ENCODE measurements at regions not wholly inside any gene's neighbourhood (a gene's known extent, or its start where the extent isn't known, plus 50 kb on each side); places are given as distances from the start of the nearest gene placed in this dataset.
"Not testable (repeated sequence)": the region's sequence is repeated elsewhere in the genome, so short reads cannot be mapped to it uniquely, and the experiment has no call there.

DNA sequence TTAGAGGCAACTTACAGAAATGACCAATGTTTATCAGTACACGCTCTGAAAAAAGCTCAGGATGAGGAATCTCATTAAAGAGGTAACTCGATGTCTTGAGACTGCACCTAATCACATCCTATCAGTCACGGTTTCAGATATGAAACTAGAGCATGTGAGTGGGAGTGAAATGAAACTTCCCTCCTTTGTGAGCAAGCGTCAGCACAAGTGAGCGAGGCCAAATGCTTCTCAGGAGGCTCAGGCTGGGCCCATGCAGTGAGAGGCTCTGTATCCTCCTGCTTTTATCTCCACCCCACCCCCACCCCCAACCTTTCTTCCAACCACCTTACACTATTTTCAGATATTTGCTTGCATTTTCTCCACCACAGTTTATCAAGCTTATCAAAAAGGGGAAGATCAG, 140.8 kb upstream of the RIMS1 start:
- DNase-seq (ENCODE audit: low spot score in 2 of 2) (no peak), ATAC-seq (ENCODE audit: low read depth) (no peak)
- Mint-ChIP-seq H3K36me3 (no peaks in the 10 kb centered on the region), H3K27me3 (peaks cover 1% of the 10 kb centered on the region), H3K4me3 (no peak overlapping the region), H3K9me3 (peaks cover 1% of the 10 kb centered on the region), H3K27ac (no peak overlapping the region), H3K4me1 (no peaks in the 10 kb centered on the region)

- no peak for ATAC-seq (ENCODE audit: low read depth)
These were observed 120.1 kb upstream of the RIMS1 start for GRCh38 chr6:71766146-71766760.

GRCh38 chr6:71766796-71767195, 119.6 kb upstream of the RIMS1 start:
- H3K4me3 Mint-ChIP-seq: no peak overlapping the region
- no peaks in the 10 kb centered on the region for H3K4me1 Mint-ChIP-seq
- no peak for ATAC-seq (ENCODE audit: low read depth)
- no peaks in the 10 kb centered on the region for H3K36me3 Mint-ChIP-seq
- peaks cover 6% of the 10 kb centered on the region for H3K9me3 Mint-ChIP-seq
- peaks cover 2% of the 10 kb centered on the region for H3K27me3 Mint-ChIP-seq
- H3K27ac Mint-ChIP-seq: no peak overlapping the region
- DNase-seq (ENCODE audit: low spot score in 2 of 2): no peak

More at GRCh38 chr6:71766146-71766760, 120.1 kb upstream of the RIMS1 start:
- Mint-ChIP-seq H3K36me3 (no peaks in the 10 kb centered on the region), H3K27me3 (peaks cover 2% of the 10 kb centered on the region), H3K27ac (no peak overlapping the region), H3K4me1 (no peaks in the 10 kb centered on the region), H3K9me3 (peaks cover 3% of the 10 kb centered on the region), H3K4me3 (no peak overlapping the region)
- DNase-seq (ENCODE audit: low spot score in 2 of 2): no peak

- no peaks in the 10 kb centered on the region for H3K4me1 Mint-ChIP-seq
- peaks cover 2% of the 10 kb centered on the region for H3K27me3 Mint-ChIP-seq
- H3K36me3 Mint-ChIP-seq: no peaks in the 10 kb centered on the region
- H3K9me3 Mint-ChIP-seq: peaks cover 6% of the 10 kb centered on the region
- ATAC-seq (ENCODE audit: low read depth) (no peak), DNase-seq (ENCODE audit: low spot score in 2 of 2) (no peak)
- no peak overlapping the region for H3K4me3 Mint-ChIP-seq
- no peak overlapping the region for H3K27ac Mint-ChIP-seq
These were observed 118.0 kb upstream of the RIMS1 start for GRCh38 chr6:71768356-71768755.

DNA sequence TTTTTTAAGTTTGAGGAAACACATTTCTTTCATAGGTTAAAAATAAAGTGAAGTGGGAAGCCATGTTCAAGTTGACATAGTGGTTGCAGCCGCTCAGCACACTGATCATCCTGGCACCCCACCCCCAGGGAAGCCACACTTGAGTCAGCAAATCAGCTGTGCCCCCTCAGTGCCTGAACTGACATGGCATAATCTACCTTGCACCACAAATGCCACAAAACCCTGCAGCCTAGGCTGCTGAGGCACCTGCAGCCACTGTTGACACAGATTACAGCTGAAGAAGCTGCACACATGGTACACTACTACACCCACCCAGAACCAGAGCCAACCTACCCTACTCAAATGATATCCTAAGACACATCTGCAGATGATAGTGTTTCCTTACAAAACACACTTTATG, 77.5 kb upstream of the RIMS1 start:
- no peaks in the 10 kb centered on the region for H3K36me3 Mint-ChIP-seq
- DNase-seq (ENCODE audit: low spot score in 2 of 2) (no peak), ATAC-seq (ENCODE audit: low read depth) (no peak)
- H3K27ac Mint-ChIP-seq: no peak overlapping the region
- H3K4me1 Mint-ChIP-seq: no peaks in the 10 kb centered on the region
- peaks cover 17% of the 10 kb centered on the region for H3K9me3 Mint-ChIP-seq
- H3K4me3 Mint-ChIP-seq: no peak overlapping the region
- no peaks in the 10 kb centered on the region for H3K27me3 Mint-ChIP-seq

DNA sequence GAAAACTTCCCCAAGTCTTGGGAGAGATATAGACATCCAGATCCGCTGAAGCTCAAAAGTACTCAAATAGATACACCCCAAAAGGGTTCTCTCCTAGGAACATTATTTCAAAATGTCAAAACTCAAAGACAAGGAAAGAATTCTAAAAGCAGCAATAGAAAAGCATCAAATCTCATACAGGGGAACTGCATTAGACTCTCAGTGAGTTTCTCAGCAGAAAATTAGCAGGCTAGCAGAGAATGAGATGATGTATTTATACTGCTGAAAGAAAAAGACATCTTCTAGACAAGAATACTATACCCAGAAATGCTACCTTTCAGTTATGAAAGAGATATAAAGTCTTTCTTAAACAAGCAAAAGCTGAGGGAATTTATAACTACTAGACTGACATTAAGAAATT, 75.5 kb upstream of the RIMS1 start:
- Mint-ChIP-seq H3K9me3 (peaks cover 20% of the 10 kb centered on the region), H3K36me3 (no peaks in the 10 kb centered on the region), H3K4me1 (no peaks in the 10 kb centered on the region), H3K4me3 (no peak overlapping the region), H3K27ac (no peak overlapping the region), H3K27me3 (no peaks in the 10 kb centered on the region)
- no peak for ATAC-seq (ENCODE audit: low read depth)
- no peak for DNase-seq (ENCODE audit: low spot score in 2 of 2)

- Mint-ChIP-seq H3K9me3 (peaks cover 8% of the 10 kb centered on the region), H3K4me1 (no peaks in the 10 kb centered on the region), H3K36me3 (no peaks in the 10 kb centered on the region), H3K4me3 (no peak overlapping the region), H3K27ac (no peak overlapping the region), H3K27me3 (no peaks in the 10 kb centered on the region)
- no peak for ATAC-seq (ENCODE audit: low read depth)
- no peak for DNase-seq (ENCODE audit: low spot score in 2 of 2)
These were observed 63.7 kb upstream of the RIMS1 start for GRCh38 chr6:71822625-71823024.

DNA sequence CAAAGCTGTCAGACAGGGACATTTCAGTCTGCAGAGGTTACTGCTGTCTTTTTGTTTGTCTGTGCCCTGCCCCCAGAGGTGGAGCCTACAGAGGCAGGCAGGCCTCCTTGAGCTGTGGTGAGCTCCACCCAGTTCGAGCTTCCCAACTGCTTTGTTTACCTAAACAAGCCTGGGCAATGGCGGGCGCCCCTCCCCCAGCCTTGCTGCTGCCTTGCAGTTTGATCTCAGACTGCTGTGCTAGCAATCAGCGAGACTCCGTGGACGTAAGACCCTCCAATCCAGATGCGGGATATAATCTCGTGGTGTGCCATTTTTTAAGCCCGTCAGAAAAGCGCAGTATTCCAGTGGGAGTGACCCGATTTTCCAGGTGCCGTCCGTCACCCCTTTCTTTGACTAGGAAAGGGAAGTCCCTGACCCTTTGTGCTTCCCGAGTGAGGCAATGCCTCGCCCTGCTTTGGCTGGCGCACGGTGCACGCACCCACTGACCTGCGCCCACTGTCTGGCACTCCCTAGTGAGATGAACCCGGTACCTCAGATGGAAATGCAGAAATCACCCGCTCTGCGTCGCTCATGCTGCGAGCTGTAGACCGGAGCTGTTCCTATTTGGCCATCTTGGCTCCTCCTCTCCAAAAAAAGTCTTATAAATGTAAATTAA, 54.1 kb upstream of the RIMS1 start:
- not testable (repeated sequence) for H3K4me3 Mint-ChIP-seq; DNase-seq (ENCODE audit: low spot score in 2 of 2); H3K27ac Mint-ChIP-seq; H3K4me1 Mint-ChIP-seq; ATAC-seq (ENCODE audit: low read depth); H3K27me3 Mint-ChIP-seq; H3K36me3 Mint-ChIP-seq
- H3K9me3 Mint-ChIP-seq: peaks cover 10% of the 10 kb centered on the region

Measured in memory B cell (primary cell).